ENCODE measurements at regions not wholly inside any gene's neighbourhood (a gene's known extent, or its start where the extent isn't known, plus 50 kb on each side); places are given as distances from the start of the nearest gene placed in this dataset.
"Not testable (repeated sequence)": the region's sequence is repeated elsewhere in the genome, so short reads cannot be mapped to it uniquely, and the experiment has no call there.

DNA sequence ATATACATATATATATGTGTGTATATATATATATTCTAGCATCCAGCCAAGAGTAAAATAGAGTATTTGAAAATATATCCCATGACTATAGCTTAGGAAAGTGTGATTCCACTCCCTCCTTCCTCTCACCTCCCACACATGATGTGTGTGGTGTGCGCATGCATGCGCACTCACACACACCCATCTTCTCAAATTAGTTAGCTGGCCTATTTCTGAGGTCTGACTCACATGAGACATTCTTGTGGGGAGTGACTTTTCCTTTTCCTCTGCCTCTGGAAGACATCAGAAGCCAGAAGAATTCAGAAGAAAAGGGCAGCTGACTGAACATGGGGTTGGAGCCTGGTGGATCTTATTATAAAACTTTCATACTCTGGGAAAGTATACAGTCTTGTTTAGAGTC, 793.5 kb upstream of the ZNF722 start:
- peaks cover 90% of the 10 kb centered on the region for H3K9me3 ChIP-seq (ENCODE audit: control insufficient read depth, low read depth, low read length)

DNA sequence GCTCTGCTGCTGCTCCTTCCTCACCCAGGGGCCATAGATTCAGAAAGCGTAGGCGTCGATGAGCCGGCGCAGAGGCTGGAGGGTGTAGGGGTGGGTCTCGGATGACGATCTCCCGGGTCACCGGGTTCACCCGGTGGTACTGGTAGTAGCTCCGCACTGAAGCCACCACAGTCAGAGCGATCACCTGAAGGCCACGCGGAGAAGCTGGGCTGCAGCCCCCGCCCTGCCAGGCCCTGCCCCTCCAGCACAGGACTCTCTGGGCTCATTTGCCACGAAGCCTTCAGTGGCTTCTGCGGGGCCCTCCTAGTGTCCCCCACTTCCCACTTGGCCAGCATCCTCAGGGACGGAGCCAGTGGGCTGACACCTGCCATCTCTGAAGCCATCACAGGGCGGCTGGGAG, 765.5 kb upstream of the ZNF722 start:
- peaks cover 83 to 88% of the 10 kb centered on the region in 2 experiments for H3K9me3 Mint-ChIP-seq
- not testable (repeated sequence) for H3K27ac Mint-ChIP-seq

More for the DNA sequence above, 793.5 kb upstream of the ZNF722 start:
- Histone ChIP-seq H2BK120ac (ENCODE audit: low read depth, low read length, poor library complexity, severe bottlenecking) (no peak overlapping the region), H3K14ac (ENCODE audit: insufficient read depth, low read length) (no peak overlapping the region), H2BK12ac (ENCODE audit: insufficient read length, low read depth, low read length) (no peak overlapping the region), H3K79me2 (ENCODE audit: insufficient read depth, low read length) (no peaks in the 10 kb centered on the region), H3K23ac (ENCODE audit: insufficient read length, low read depth, low read length) (no peak overlapping the region), H2BK20ac (ENCODE audit: low read depth, low read length, poor library complexity, severe bottlenecking) (no peak overlapping the region), H2BK15ac (ENCODE audit: low read depth, low read length) (no peak overlapping the region), H2AFZ (ENCODE audit: low read length) (no peak overlapping the region), H3K27me3 (ENCODE audit: insufficient read depth, low read length) (no peaks in the 10 kb centered on the region), H2AK5ac (ENCODE audit: insufficient read length, low read length) (no peak overlapping the region), H3K27ac (ENCODE audit: insufficient read length, low read depth, low read length) (no peak overlapping the region), H2BK5ac (ENCODE audit: insufficient read length, low read length) (no peak overlapping the region), H3K18ac (ENCODE audit: insufficient read length, low read depth, low read length) (no peak overlapping the region), H3K79me1 (ENCODE audit: insufficient read depth, low read depth, low read length, poor library complexity, severe bottlenecking) (no peaks in the 10 kb centered on the region), H4K8ac (replicated peaks; ENCODE audit: insufficient read length, low read depth, low read length) (no peak overlapping the region), H4K20me1 (ENCODE audit: control insufficient read depth, insufficient read depth, insufficient read length) (no peaks in the 10 kb centered on the region), H3K56ac (ENCODE audit: insufficient read length, low read depth, low read length) (no peak overlapping the region), H3K9ac (ENCODE audit: extremely low read depth, insufficient read length, low read length) (no peak overlapping the region), H3K4me2 (ENCODE audit: insufficient read depth, insufficient read length, low read length) (no peak overlapping the region), H3T11ph (ENCODE audit: low read length) (no peak overlapping the region), H4K5ac (ENCODE audit: insufficient read length, low read depth, low read length) (no peak overlapping the region), H3K4ac (ENCODE audit: low read depth, low read length) (no peak overlapping the region), H4K91ac (ENCODE audit: insufficient read length, low read depth, low read length) (no peak overlapping the region), H3K23me2 (ENCODE audit: insufficient read length, low read depth, low read length, poor library complexity, severe bottlenecking) (no peaks in the 10 kb centered on the region), H3K4me1 (ENCODE audit: insufficient read depth, low read length) (no peaks in the 10 kb centered on the region)
- DNase-seq: no peak
- Mint-ChIP-seq H3K4me3 (no peak overlapping the region), H3K27me3 (ENCODE audit: low read depth) (peaks cover 3% of the 10 kb centered on the region; the same call in 1 of the 2 replicates), H3K4me1 (no peaks in the 10 kb centered on the region), H3K36me3 (ENCODE audit: insufficient read depth in 1 of 3, low read depth in 3 of 3) (peaks cover 20 to 56% (median 21%) of the 10 kb centered on the region in 3 experiments), H3K27ac (no peak overlapping the region), H3K9me3 (peaks cover 90 to 92% of the 10 kb centered on the region in 2 experiments)
- no CpG with 5 or more reads among the region's 2 CpGs for WGBS (ENCODE audit: extremely low coverage, insufficient read length, low lambda C conversion rate)
- TF ChIP-seq, protein P1, sequence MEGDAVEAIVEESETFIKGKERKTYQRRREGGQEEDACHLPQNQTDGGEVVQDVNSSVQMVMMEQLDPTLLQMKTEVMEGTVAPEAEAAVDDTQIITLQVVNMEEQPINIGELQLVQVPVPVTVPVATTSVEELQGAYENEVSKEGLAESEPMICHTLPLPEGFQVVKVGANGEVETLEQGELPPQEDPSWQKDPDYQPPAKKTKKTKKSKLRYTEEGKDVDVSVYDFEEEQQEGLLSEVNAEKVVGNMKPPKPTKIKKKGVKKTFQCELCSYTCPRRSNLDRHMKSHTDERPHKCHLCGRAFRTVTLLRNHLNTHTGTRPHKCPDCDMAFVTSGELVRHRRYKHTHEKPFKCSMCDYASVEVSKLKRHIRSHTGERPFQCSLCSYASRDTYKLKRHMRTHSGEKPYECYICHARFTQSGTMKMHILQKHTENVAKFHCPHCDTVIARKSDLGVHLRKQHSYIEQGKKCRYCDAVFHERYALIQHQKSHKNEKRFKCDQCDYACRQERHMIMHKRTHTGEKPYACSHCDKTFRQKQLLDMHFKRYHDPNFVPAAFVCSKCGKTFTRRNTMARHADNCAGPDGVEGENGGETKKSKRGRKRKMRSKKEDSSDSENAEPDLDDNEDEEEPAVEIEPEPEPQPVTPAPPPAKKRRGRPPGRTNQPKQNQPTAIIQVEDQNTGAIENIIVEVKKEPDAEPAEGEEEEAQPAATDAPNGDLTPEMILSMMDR (conservative IDR thresholded peaks at IDR 0.05): no peak

More for the DNA sequence above, 765.5 kb upstream of the ZNF722 start:
- H2BK15ac ChIP-seq (ENCODE audit: low read depth, low read length); H3K79me2 ChIP-seq (ENCODE audit: insufficient read depth, low read length); DNase-seq; H3K23ac ChIP-seq (ENCODE audit: insufficient read length, low read depth, low read length); H3K18ac ChIP-seq (ENCODE audit: insufficient read length, low read depth, low read length); H3K23me2 ChIP-seq (ENCODE audit: insufficient read length, low read depth, low read length, poor library complexity, severe bottlenecking); H2BK12ac ChIP-seq (ENCODE audit: insufficient read length, low read depth, low read length); H2AK5ac ChIP-seq (ENCODE audit: insufficient read length, low read length); H3K14ac ChIP-seq (ENCODE audit: insufficient read depth, low read length); H3K27me3 ChIP-seq (ENCODE audit: insufficient read depth, low read length); H4K91ac ChIP-seq (ENCODE audit: insufficient read length, low read depth, low read length); H3K4me2 ChIP-seq (ENCODE audit: insufficient read depth, insufficient read length, low read length); H3K27ac ChIP-seq (ENCODE audit: insufficient read length, low read depth, low read length); H3K27me3 Mint-ChIP-seq (ENCODE audit: low read depth); H4K20me1 ChIP-seq (ENCODE audit: control insufficient read depth, insufficient read depth, insufficient read length); H3K4me3 Mint-ChIP-seq; H3K79me1 ChIP-seq (ENCODE audit: insufficient read depth, low read depth, low read length, poor library complexity, severe bottlenecking); H3K9ac ChIP-seq (ENCODE audit: extremely low read depth, insufficient read length, low read length); H3T11ph ChIP-seq (ENCODE audit: low read length); H2BK120ac ChIP-seq (ENCODE audit: low read depth, low read length, poor library complexity, severe bottlenecking); H3K4me1 ChIP-seq (ENCODE audit: insufficient read depth, low read length); H2AFZ ChIP-seq (ENCODE audit: low read length); H3K56ac ChIP-seq (ENCODE audit: insufficient read length, low read depth, low read length); H4K8ac ChIP-seq (replicated peaks; ENCODE audit: insufficient read length, low read depth, low read length); H4K5ac ChIP-seq (ENCODE audit: insufficient read length, low read depth, low read length); H3K4me1 Mint-ChIP-seq; H2BK5ac ChIP-seq (ENCODE audit: insufficient read length, low read length); H2BK20ac ChIP-seq (ENCODE audit: low read depth, low read length, poor library complexity, severe bottlenecking); H3K4ac ChIP-seq (ENCODE audit: low read depth, low read length): not testable (repeated sequence)
- WGBS (ENCODE audit: extremely low coverage, insufficient read length, low lambda C conversion rate): no CpG with 5 or more reads among the region's 19 CpGs
- H3K36me3 Mint-ChIP-seq (ENCODE audit: insufficient read depth in 1 of 3, low read depth in 3 of 3): peaks cover 0 to 18% (median 11%) of the 10 kb centered on the region in 3 experiments; a peak in 5 of 7 replicates
- H3K9me3 ChIP-seq (ENCODE audit: control insufficient read depth, low read depth, low read length): peaks cover 50% of the 10 kb centered on the region

Measured in H9 (cell line).